Jurkat, Clone E6-1 (cell line): ENCODE measurements at regions not wholly inside any gene's neighbourhood (a gene's known extent, or its start where the extent isn't known, plus 50 kb on each side); places are given as distances from the start of the nearest gene placed in this dataset.

Experiments
- DNase-seq: peaks from one replicate; pipeline ENCODE4 v3.0.0-alpha.2; 2011; ENCODE audit warnings: low read depth, low spot score
- H3K4me3 ChIP-seq: 2 replicates; pipeline ENCODE4 v1.5.1; 2011; ENCODE audit warnings: mild to moderate bottlenecking, low read length, control low read depth, moderate library complexity

DNA sequence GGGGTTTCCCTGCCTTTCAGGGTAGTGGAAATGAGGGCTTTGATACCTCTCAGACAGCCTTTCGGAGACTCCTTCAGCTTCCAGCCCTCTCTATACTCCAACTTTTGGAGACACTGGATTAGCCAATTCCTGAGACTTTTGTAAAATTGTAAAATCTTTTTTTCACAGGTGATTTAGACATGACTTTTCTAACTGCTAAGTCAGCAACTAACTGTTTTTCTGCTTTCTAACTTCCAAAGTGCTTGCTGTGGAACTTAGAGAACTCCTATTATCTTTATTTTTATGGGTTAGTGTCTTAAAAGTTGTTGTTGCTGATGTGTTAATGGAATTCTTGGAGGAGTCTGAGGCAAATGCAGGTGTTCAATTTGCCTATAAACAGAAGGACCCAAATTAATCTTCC lies 616.7 kb upstream of the ID2 start:
- no peak for DNase-seq
- H3K4me3 ChIP-seq = no peak overlapping the region

DNA sequence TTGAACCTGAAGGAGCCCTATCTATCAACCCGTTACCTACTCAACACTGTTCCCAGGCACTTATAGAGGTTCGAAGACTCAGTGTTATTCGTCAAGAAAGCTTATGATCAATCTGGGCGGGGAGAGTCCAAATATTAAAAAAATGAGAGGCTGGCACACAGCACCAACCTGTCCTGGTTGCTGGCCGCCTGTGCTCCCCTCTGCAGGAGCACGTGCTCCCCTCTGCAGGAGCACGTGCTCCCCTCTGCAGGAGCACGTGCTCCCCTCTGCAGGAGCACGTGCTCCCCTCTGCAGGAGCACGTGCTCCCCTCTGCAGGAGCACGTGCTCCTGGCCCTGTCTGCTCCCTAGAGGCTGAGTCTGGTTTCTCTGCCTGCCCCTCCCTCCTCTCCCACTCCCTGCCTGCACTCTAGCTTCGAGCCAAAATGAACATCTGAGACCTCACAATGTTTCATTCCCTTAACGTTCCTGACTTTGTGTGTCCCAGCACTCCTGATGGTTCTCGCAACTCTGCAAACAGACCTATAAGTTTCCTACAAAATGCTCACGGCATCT lies 614.0 kb upstream of the ID2 start:
- H3K4me3 ChIP-seq = no peak overlapping the region
- no peak for DNase-seq

DNA sequence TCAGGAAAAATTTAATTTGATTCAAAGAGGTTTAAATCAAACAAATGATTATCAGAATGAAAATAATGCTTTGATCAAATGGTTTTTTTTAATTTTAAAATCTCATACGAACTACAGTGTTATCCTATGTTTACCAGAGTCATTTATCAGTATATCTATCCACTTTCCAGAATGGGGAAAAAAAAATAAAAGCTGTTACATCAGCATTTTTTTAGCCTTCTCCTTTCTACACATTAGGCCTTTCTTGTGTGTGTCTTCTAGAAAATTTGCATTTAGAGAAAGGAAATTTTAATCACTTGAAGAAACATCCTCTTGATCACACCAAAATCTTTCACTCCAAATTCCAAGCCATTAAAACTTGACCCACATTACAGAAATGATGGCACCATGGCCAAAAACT lies 608.9 kb upstream of the ID2 start:
- DNase-seq = no peak

DNA sequence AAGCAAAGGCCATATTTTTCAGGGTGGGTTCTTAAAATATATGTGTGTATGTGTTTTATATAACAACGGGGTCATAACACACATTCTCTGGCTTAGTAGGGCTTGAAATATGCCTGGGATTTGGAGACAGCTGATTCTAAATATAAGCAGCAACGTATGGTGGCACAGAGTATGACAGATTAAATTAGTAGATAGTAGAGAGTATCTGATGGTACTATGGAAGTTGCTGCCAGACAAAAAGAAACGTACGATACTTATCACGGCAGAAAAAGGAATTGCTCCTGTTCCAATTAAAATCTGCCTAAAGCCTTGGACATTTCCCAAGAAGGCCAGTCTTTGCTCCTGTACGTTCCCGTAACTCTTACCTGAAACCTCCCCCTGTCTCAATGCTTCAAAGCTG lies 607.9 kb upstream of the ID2 start:
- DNase-seq = no peak
- H3K4me3 ChIP-seq = no peak overlapping the region

More for the DNA sequence above, 608.9 kb upstream of the ID2 start:
- H3K4me3 ChIP-seq = no peak overlapping the region

DNA sequence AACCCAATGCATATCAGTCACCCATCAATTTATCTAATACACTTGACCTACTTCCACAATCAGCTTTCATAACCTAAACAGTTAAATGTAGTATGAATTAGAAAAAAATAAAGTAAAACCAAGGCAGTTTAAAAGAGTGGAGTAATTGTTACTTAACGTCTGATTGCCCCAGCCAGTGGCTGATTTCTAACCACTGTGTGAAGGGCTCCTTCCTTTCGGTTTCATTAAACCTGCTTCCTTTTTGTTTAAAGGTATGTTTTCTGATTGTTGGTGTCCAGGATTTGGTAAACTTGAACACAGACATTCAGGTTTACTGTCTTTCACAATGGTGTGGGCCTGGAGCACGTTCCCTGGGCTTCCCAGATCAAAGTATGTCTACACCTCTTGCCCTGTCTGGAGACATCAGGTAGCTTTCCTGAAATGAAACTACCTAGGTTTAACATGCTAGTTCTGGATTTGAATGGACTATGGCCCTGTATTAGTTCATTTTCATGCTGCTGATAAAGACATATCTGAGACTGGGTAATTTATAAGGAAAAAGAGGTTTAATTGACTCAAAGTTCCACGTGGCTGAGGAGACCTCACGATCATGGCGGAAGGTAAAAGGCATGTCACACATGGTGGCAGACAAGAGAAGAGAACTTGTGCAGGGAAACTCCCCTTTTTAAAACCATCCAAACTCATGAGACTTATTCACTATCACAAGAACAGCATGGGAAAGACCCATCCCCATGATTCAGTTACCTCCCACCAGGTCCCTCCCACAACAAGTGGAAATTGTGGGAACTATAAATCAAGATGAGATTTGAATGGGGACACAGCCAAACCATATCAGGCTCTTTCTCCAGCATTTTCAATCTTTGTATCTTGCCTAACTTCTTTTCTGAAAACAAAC lies 605.2 kb upstream of the ID2 start:
- no peak overlapping the region for H3K4me3 ChIP-seq
- DNase-seq = no peak

DNA sequence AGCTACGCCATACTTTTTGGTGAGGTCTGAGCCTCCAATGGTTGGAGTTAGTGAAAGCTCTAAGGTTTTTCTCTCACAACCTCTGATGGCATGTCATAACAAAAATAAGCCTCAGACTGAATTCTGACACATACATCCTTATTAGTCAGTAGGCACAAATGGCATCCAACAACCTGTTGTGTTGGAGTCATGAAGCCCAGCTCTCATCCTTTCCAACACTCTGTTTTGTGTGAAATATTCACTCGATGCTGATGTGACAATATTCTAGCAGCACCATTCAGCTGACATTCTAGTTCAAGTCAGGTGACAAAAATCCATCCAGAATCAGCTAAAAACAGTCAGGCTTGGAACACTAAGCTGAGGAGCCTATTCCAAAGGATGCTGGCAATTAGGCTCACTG lies 603.2 kb upstream of the ID2 start:
- H3K4me3 ChIP-seq = no peak overlapping the region
- no peak for DNase-seq

DNA sequence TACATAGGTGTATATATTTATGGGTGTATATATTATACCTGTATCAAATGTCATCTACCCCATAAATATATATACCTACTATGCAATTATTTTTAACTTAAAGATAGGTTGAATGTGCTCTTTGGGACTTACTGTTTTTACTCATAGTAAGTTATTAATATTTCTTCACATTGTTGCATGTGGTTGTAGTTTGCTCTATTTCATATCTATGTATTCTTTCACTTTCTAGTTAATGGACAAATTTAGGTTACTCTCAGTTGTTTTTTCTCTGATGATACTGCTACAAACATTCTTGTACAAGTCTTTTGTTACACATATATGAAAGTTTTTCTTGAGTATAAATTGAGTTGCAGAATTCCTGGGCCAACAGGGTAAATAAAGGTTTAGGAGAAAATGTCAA lies 601.8 kb upstream of the ID2 start:
- no peak overlapping the region for H3K4me3 ChIP-seq
- no peak for DNase-seq

DNA sequence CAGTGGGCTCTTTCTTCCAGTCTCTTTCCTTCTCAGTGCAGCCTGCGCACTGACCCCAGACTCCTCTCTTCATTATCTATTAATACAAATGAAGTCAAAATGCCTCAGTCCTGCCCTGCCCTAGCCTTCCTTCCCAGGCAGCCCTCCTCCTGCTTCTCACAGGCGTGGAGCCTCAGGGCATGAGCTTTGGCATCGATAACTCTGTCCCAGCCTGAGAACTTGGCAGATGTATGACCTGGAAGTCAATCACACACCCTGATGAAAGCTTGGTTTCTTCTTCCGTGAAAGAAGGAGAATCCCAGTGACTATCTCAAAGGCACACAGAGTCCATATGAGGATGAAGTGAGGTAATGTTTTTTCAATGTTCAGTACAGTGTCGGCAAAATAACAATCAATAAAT lies 600.7 kb upstream of the ID2 start:
- no peak for DNase-seq
- H3K4me3 ChIP-seq = no peak overlapping the region

DNA sequence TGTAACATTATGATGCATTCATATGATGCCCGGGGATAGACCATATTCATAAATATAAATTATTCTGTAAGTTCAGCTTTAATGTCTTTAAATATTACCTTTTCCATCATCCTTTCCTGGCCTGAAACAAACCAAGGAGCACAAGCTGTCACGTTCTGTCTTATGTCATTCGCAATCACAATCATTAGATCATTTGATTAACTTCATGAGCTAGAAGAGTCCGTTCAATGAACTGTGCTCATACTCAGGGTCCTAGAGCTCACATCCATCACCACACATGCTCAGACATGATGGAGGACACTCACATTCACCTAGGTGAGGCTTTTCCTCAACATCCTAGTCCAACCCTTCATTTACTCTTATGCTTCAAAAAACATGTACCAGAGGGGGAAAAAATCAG lies 599.0 kb upstream of the ID2 start:
- no peak overlapping the region for H3K4me3 ChIP-seq
- DNase-seq = no peak

DNA sequence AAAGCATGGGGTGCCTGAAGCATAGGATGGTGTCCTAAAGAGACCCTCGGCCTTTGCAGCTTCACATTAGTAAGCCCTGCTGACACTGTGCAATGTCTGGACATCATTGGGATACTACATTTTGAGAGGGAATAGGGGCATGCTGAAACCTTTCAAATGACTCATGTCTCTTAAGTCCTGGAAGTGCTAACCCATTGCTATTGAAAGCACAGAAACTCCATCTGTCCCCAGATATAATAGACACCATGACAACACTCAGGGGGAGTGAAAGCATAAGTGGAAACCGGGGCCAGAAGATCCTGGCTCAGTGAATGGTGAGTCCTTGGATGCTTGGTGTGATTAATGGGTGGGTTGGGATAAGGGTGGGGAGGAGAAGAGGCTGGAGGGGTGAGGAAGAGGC lies 595.5 kb upstream of the ID2 start:
- DNase-seq = no peak
- H3K4me3 ChIP-seq = no peak overlapping the region

DNA sequence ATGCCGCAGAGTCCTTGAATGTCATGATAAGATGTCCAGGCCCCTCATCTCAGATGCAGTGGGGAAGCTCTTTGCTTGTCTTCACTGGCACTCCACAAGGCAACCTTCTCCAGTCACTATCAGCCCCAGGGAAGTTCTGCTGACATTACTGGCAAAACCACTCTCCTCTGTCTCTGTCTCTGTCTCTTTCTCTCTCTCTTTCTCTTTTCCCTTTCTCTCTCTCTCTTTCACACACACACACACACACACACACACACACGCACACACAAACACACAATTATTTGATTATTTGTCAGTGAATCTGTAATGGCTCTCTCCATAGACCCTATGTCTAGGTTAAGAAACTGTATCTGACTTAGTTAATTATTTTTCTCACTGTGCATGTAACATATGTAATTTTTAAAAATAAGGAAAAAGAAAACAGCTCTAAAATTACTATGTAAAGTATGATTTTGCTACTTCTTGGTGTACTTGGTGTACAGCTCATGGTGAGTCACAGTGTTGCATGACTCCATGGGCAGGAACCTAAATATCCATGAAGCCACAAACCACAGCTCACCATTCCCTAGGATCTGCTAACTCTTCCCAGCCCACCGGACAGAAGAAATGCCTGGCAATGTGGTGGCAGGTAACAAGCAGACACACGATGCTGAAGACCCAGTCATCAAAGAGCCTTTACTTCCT lies 594.9 kb upstream of the ID2 start:
- no peak overlapping the region for H3K4me3 ChIP-seq
- DNase-seq = no peak

DNA sequence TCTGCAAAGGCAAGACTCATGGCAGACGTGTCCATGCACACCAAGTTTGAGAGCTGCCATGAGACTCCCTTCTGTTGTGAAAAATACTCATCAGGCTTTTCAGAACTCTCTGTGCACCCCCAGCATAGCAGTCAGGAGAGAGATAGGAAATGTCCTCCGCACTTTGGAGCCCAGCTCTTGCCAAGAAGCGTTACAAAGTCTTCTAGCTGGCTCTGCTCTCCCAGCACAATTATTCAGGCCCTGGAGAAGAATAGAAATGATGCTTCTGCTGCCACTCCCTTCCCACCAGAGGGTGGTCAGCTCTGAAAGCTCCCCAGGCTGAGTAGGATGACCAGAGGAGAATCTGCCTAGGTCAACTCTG lies 594.4 kb upstream of the ID2 start:
- no peak for DNase-seq
- no peak overlapping the region for H3K4me3 ChIP-seq

DNA sequence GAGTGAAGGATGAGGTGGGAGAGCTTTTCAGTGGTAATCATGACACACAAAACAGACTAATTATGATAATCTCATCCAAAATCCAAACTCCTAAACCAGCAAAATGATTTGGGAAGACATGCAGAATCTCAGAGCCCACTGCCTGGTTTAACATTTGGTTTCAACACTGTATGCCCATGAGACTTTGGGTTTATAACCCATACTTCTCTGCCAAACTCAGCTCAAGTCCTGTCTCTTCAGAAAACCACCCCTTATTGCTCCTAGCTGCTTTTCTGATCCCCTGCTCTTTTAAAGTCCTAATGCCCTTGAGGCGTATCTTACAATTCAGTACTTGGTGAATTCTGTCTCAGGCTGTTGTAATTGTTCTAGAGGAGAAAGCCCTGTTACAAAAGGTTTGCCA lies 593.0 kb upstream of the ID2 start:
- no peak for DNase-seq
- H3K4me3 ChIP-seq = no peak overlapping the region

DNA sequence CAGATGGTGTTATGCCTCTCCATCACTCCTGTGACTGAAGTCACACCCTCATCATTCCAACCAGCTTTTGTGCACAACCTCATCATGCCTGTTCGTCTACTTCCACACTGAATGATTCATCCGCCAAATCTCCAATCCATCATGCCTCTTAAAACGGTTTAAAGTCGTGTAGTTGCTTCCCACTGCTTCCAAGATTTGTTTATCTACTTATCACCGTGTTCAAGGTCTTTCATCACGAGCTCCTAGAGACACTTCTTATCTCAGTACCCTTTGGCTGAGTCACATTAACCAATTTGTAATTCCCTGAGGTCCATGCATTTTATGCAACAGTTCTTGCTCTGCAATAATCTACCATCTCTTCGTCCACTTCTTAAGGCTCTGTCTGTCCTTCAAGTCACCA lies 592.3 kb upstream of the ID2 start:
- DNase-seq = no peak

DNA sequence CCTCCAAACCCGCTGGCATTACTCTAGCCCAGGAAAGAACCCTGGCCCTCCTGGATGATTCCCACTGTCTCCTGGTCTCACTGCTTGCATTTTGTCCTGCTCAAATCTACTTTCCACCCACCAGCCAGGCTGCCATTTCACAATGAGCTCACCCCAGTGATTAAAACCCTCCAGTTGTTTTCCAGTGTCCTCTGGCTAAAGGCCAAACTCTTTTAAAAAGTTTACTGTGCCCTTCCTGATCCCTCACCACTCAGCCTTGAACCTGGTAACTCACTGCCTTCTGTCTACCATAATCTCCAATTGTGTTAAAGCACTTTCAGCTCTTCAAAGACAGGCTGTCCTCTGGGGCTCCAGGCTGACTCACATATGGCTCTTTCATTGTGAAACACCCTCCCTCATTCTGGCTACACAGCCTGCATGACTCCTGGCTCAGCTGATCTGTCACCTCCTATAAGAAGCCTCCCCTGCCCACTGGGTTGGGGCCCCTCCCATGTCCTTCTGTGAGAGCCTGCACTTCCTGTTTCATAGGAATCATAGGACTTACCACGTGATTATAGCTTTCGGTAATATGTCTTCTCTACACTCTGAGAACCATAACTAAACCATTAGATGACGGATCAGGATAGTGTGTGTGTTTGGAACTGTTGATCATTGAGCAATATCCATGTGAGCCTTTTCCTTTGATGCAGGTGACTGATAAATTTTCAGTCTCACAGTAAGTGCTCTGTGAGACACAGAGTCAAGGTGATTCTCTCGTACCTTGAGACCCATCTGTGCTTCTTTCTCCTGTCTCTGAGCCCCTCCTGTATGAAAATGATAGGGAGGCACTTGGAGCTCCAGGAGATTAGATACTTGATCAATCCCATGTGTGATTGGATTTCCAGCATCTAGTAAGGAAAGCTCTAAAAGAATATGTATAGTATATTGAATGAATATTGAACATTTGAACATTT lies 590.8 kb upstream of the ID2 start:
- H3K4me3 ChIP-seq = no peak overlapping the region
- DNase-seq = peak; percentile 26

More for the DNA sequence above, 592.3 kb upstream of the ID2 start:
- H3K4me3 ChIP-seq = no peak overlapping the region

DNA sequence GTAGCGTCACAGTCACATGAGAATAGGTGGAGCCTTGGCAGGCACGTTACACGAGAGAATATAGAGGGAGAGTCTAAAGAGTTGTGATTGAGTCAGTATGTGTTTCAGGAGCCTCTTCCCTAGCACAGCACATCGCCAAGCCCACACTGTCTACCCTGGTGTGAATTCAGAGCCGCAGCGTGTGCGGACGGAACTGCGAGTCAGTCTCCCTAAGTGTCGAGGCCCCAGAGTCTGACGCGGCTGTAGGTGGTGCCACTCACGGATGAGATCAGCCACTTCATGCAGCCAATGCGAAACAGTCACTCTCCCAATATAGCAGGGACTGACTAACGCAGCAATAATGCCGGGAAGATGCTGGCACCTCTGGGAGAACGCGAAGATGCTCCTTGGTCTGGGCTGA lies 587.3 kb upstream of the ID2 start:
- H3K4me3 ChIP-seq = no peak overlapping the region
- no peak for DNase-seq

DNA sequence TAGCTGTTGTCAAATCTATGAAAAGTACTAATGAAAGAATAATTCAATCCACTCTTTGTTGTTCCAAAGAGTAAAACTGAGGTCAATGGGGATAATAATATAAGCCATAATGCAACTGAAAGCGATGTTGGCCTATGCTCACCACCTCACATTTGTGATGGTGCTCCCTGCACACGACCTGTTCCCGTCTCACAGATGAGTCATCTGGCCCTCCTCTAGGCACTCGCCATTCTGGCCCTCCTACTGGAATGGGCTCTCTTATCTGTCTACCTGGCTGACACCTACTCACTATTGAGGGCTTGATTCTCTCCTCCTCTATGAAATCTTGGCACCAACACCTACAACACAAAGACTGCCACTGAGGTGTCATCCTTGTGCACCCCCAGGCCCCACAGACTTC lies 585.9 kb upstream of the ID2 start:
- H3K4me3 ChIP-seq = no peak overlapping the region
- DNase-seq = no peak

DNA sequence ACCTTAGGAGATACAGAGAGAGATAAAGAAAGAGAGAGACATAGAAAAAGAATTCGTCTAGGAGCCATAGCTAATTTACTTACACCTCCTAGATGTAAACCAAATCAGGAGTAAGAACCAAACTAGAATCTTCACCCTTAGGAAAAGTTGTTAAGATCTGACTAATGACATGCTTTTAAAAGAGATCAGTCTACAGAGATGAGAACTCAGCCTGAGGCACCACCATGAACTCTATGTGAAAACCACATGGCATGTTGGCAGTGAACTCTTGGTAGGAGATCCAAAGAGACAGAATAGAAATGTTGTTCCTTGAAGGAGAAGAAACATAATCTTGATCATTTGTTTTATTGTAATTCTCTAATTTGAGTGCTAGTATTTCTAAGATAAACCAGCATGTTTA lies 585.4 kb upstream of the ID2 start:
- no peak overlapping the region for H3K4me3 ChIP-seq
- no peak for DNase-seq

DNA sequence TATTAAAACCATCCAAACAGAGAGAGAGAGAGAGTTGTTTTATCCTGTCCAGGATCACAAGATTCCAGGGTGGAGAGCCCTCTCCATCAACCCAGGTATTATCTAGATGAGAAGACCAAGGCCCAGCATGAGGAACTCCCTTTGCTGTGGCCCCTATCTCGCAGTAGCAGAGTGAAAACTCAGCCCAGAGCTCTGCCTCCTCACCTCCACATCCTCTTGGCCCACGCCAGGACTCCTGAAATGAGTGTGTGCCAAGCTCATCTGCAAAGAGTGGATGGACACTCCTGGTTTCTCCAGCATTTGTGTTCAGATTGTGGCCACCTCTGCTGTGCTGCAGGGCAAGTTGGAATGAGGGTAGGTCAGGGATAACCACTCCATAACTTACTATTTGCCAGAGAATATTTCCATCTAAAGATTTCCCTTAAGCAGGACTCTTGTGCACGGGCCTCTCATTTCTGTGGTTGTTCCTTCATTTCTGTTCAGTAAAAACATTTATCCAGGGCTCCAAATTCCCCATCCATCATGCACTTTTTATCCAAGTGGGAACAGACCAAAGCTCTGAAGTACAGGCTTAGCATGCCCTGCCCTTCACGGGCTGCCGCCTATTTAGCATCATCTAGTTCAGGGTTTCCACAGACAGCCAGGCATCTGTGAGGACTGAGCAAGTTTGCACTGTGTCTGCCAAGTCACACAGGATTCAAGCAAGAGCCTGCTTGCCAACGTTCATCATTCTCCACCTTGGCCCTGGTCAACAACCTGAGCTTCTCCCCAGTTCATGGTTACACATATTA lies 583.2 kb upstream of the ID2 start:
- no peak overlapping the region for H3K4me3 ChIP-seq
- no peak for DNase-seq
